IMR-90 (cell line): ENCODE measurements at regions not wholly inside any gene's neighbourhood (a gene's known extent, or its start where the extent isn't known, plus 50 kb on each side); places are given as distances from the start of the nearest gene placed in this dataset.

Experiments
- ATAC-seq: fragments of 200-7000 bp; cut with Tn5 transposase; 2 replicates; pipeline ENCODE4 v1.9.1; 2020; ENCODE audit warnings: low read depth, mild to moderate bottlenecking, moderate library complexity
- BruUV-seq: library from RNA; stranded (reverse); fragments of 400-500 nt; replicated peaks from 2 replicates; lab custom pipeline; 2021; lab: Mats Ljungman, UMichigan
- CTCF ChIA-PET: fragments of 300-600 bp; formaldehyde crosslinking; extraction: SDS; loops from one replicate; lab custom pipeline; 2021; ENCODE audit warnings: antibody characterized with exemption; lab: Yijun Ruan, JAX
- POLR2A ChIA-PET: fragments of 300-600 bp; sonication (Branson Sonifier 250); formaldehyde crosslinking; loops from one replicate; lab custom pipeline; 2022; ENCODE audit warnings: antibody characterized with exemption; ENCODE audit not compliant: unreplicated experiment; lab: Charles Lee
- DNase-seq: peaks from one replicate; pipeline ENCODE4 v3.0.0; 2013
- H2AFZ ChIP-seq: replicated peaks from 2 replicates; pipeline ENCODE3; 2013; ENCODE audit warnings: low read length, mild to moderate bottlenecking; ENCODE audit not compliant: poor library complexity
- H2AK5ac ChIP-seq: 2 replicates; pipeline ENCODE4 v1.6.1; 2013; ENCODE audit warnings: low read depth, low read length, inconsistent platforms
- H2AK9ac ChIP-seq: replicated peaks from 2 replicates; pipeline ENCODE3; 2013; ENCODE audit warnings: mild to moderate bottlenecking, low read depth, low read length, moderate library complexity; ENCODE audit not compliant: poor library complexity
- H2BK120ac ChIP-seq: 2 replicates; pipeline ENCODE4 v1.6.1; 2013; ENCODE audit warnings: low read depth, low read length, inconsistent platforms
- H2BK15ac ChIP-seq: 3 replicates; pipeline ENCODE4 v1.6.1; 2013; ENCODE audit warnings: low read depth, low read length, inconsistent platforms
- H2BK20ac ChIP-seq: 2 replicates; pipeline ENCODE4 v1.6.1; 2013; ENCODE audit warnings: low read depth, mild to moderate bottlenecking, inconsistent platforms, low read length, moderate library complexity
- H2BK5ac ChIP-seq: 2 replicates; pipeline ENCODE4 v1.6.1; 2013; ENCODE audit warnings: mild to moderate bottlenecking, low read depth, low read length, inconsistent platforms; ENCODE audit not compliant: poor library complexity, severe bottlenecking
- H3K14ac ChIP-seq: replicated peaks from 2 replicates; pipeline ENCODE4 v1.6.1; 2013; ENCODE audit warnings: low read depth, low read length, inconsistent platforms
- H3K18ac ChIP-seq: 2 replicates; pipeline ENCODE4 v1.6.1; 2013; ENCODE audit warnings: low read depth, low read length, control low read depth
- H3K23ac ChIP-seq: 2 replicates; pipeline ENCODE4 v1.6.1; 2013; ENCODE audit warnings: low read depth, low read length, inconsistent platforms
- H3K27ac ChIP-seq: 2 replicates; pipeline ENCODE4 v1.5.1; 2013; ENCODE audit warnings: mild to moderate bottlenecking, control low read depth, low read length; ENCODE audit not compliant: insufficient read depth
- H3K27me3 ChIP-seq: 2 replicates; pipeline ENCODE4 v1.6.1; 2013; ENCODE audit warnings: low read length; ENCODE audit not compliant: control insufficient read depth, insufficient read depth
- H3K36me3 ChIP-seq: 2 replicates; pipeline ENCODE4 v1.6.1; 2013; ENCODE audit warnings: low read length, mixed read lengths; ENCODE audit not compliant: control insufficient read depth, insufficient read depth
- H3K4ac ChIP-seq: 2 replicates; pipeline ENCODE4 v1.6.1; 2013; ENCODE audit warnings: low read depth, low read length, inconsistent platforms
- H3K4me1 ChIP-seq: 2 replicates; pipeline ENCODE4 v1.6.1; 2013; ENCODE audit warnings: low read length, mixed read lengths; ENCODE audit not compliant: control insufficient read depth, insufficient read depth
- H3K4me2 ChIP-seq: 2 replicates; pipeline ENCODE4 v1.6.1; 2013; ENCODE audit warnings: low read depth, mild to moderate bottlenecking, control low read depth, low read length, moderate library complexity
- H3K4me3 ChIP-seq: 2 replicates; pipeline ENCODE4 v1.5.1; 2013; ENCODE audit warnings: low read depth, mild to moderate bottlenecking, control low read depth, low read length, moderate library complexity; ENCODE audit not compliant: insufficient read depth
- H3K56ac ChIP-seq: 2 replicates; pipeline ENCODE4 v1.6.1; 2013; ENCODE audit warnings: low read length, inconsistent platforms; ENCODE audit not compliant: insufficient read depth; ENCODE audit errors: extremely low read depth
- H3K79me1 ChIP-seq, 2 experiments: 2 replicates each; pipeline ENCODE4 v1.6.1; 2013; ENCODE audit warnings: low read length in 2 of 2, inconsistent platforms in 1 of 2, low read depth in 1 of 2
- H3K9ac ChIP-seq: 2 replicates; pipeline ENCODE4 v1.6.1; 2013; ENCODE audit warnings: low read depth, low read length, control low read depth
- H3K9me1 ChIP-seq: 2 replicates; pipeline ENCODE4 v1.6.1; 2013; ENCODE audit warnings: low read length, inconsistent platforms; ENCODE audit not compliant: insufficient read depth
- H3K9me3 ChIP-seq: 2 replicates; pipeline ENCODE4 v1.6.1; 2013; ENCODE audit warnings: low read length; ENCODE audit not compliant: control insufficient read depth, insufficient read depth
- H4K20me1 ChIP-seq: 2 replicates; pipeline ENCODE4 v1.6.1; 2013; ENCODE audit warnings: low read length, inconsistent platforms; ENCODE audit not compliant: insufficient read depth
- H4K5ac ChIP-seq: 2 replicates; pipeline ENCODE4 v1.6.1; 2013; ENCODE audit warnings: mild to moderate bottlenecking, low read depth, low read length, control low read depth
- H4K8ac ChIP-seq, 2 experiments: 2 replicates each; pipeline ENCODE4 v1.6.1; 2013; ENCODE audit warnings: low read depth in 2 of 2, low read length in 2 of 2, control low read depth in 1 of 2, inconsistent platforms in 1 of 2
- H4K91ac ChIP-seq: 2 replicates; pipeline ENCODE4 v1.6.1; 2013; ENCODE audit warnings: low read depth, low read length, inconsistent platforms; ENCODE audit not compliant: insufficient read depth
- BHLHE40 ChIP-seq: fragments of 150-350 bp; IDR thresholded peaks from 2 replicates; pipeline ENCODE4 v1.6.1; 2016; ENCODE audit warnings: mild to moderate bottlenecking, low read depth, low read length
- CEBPB ChIP-seq: IDR thresholded peaks from 2 replicates; pipeline ENCODE4 v1.6.1; 2012; ENCODE audit warnings: low read depth, low read length, improper control_type of control experiment
- CHD1 ChIP-seq: IDR thresholded peaks from 2 replicates; pipeline ENCODE4 v1.6.1; 2012; ENCODE audit warnings: low read depth, low read length, improper control_type of control experiment
- FOS ChIP-seq: fragments of 150-350 bp; IDR thresholded peaks from 2 replicates; pipeline ENCODE4 v1.6.1; 2016; ENCODE audit warnings: low read depth, low read length
- MAFK ChIP-seq: IDR thresholded peaks from 2 replicates; pipeline ENCODE4 v1.6.1; 2012; ENCODE audit warnings: low read depth, low read length, improper control_type of control experiment
- MXI1 ChIP-seq: IDR thresholded peaks from 2 replicates; pipeline ENCODE4 v1.6.1; 2012; ENCODE audit warnings: low read depth, mild to moderate bottlenecking, low read length, moderate library complexity, borderline replicate concordance
- NFE2L2 ChIP-seq: fragments of 150-350 bp; IDR thresholded peaks from 2 replicates; pipeline ENCODE4 v1.6.1; 2016; ENCODE audit warnings: low read depth, mild to moderate bottlenecking, low read length
- POLR2A ChIP-seq: IDR thresholded peaks from 2 replicates; pipeline ENCODE4 v1.6.1; 2012; ENCODE audit warnings: mild to moderate bottlenecking, low read depth, low read length
- RAD21 ChIP-seq: IDR thresholded peaks from 2 replicates; pipeline ENCODE4 v1.6.1; 2012; ENCODE audit warnings: low read length, improper control_type of control experiment
- RCOR1 ChIP-seq: IDR thresholded peaks from 2 replicates; pipeline ENCODE4 v1.6.1; 2012; ENCODE audit warnings: mild to moderate bottlenecking, low read length, improper control_type of control experiment; ENCODE audit not compliant: insufficient replicate concordance
- RFX5 ChIP-seq: IDR thresholded peaks from 2 replicates; pipeline ENCODE4 v1.8.0; 2012; ENCODE audit warnings: low read depth, mild to moderate bottlenecking, low read length, moderate library complexity
- SMC3 ChIP-seq: fragments of 150-350 bp; IDR thresholded peaks from 2 replicates; pipeline ENCODE4 v1.6.1; 2016; ENCODE audit warnings: low read depth, mild to moderate bottlenecking, antibody characterized with exemption, low read length, moderate library complexity
- USF2 ChIP-seq: fragments of 150-350 bp; IDR thresholded peaks from 2 replicates; pipeline ENCODE4 v1.6.1; 2017; ENCODE audit warnings: mild to moderate bottlenecking, antibody characterized with exemption, low read length, low read depth
- whole genome bisulfite sequencing, 2 experiments: methylation state at CpG; one replicate each; pipeline versions ENCODE4 v1.1.5 to v1.1.7; 2013; ENCODE audit warnings: missing lambda C conversion rate in 2 of 2; ENCODE audit not compliant: insufficient read length in 1 of 2; ENCODE audit errors: extremely low coverage in 2 of 2; 5-methylcytosine and 5-hydroxymethylcytosine counted together
- dilution Hi-C: fragments of 300-500 bp; cut with HindIII; formaldehyde crosslinking; loops from one replicate; pipeline ENCODE4 v1.14.3; 2018; ENCODE audit warnings: low sequenced_read_pairs; ENCODE audit not compliant: unreplicated experiment
- in situ Hi-C: fragments of 300-500 bp; cut with MboI; formaldehyde crosslinking; loops from 3 replicates; pipeline ENCODE4 v1.14.3; 2019; ENCODE audit warnings: low sequenced_read_pairs, inconsistent platforms, mixed read lengths
- intact Hi-C: fragments of 100-400 bp; cut with micrococcal nuclease; formaldehyde crosslinking; loops from 2 replicates; pipeline ENCODE4 v1.10.0; 2022
- TF ChIP-seq, protein P1 (sequence below): conservative IDR thresholded peaks from 2 replicates; pipeline ENCODE4 v1.5.1; 2012; ENCODE audit warnings: mild to moderate bottlenecking, low read depth, low read length, improper control_type of control experiment

DNA sequence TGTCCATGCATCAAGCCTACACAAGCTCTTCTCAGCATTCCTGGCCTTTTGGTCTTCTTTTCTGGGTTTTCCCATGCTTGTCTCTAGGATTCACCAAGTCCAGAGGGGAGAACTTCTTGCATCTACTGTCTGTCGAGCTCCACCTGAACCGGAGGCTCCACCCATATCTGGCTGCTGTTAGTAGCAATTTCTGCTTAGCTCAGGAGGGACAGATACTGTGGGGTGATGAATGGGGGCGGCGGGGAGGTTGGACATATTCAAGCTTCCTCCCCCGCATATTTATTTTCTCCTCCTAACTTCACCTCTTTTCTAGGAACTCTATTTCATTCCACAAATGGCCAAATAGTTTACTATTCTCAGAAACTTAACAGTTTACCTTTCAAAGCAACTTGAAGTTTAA, 163.5 kb downstream of the PTH2R start:
- H4K20me1 ChIP-seq: no peaks in the 10 kb centered on the region
- H3K4ac ChIP-seq: no peak overlapping the region
- no peaks in the 10 kb centered on the region for H3K79me1 ChIP-seq
- intact Hi-C loops: no loop called here
- no peak overlapping the region for H2BK5ac ChIP-seq
- POLR2A ChIA-PET: no interaction called here
- no peaks in the 10 kb centered on the region for H3K36me3 ChIP-seq
- no peaks in the 10 kb centered on the region for H3K4me1 ChIP-seq
- H3K27ac ChIP-seq: no peak overlapping the region
- DNase-seq (no peak), ATAC-seq (no peak)
- BruUV-seq: no TSS peak
- no peak overlapping the region for H3K56ac ChIP-seq
- no peak overlapping the region for H3K23ac ChIP-seq
- H2BK120ac ChIP-seq: no peak overlapping the region
- no peak overlapping the region for H2BK15ac ChIP-seq
- H4K91ac ChIP-seq: no peak overlapping the region
- H3K9me3 ChIP-seq: peaks cover 12% of the 10 kb centered on the region
- no peaks in the 10 kb centered on the region for H3K27me3 ChIP-seq
- no peak overlapping the region for H2AFZ ChIP-seq
- no peak overlapping the region for H2AK5ac ChIP-seq
- no peak overlapping the region for H3K18ac ChIP-seq
- H3K4me2 ChIP-seq: no peak overlapping the region
- in situ Hi-C loops: no loop called here
- H4K8ac ChIP-seq: no peak overlapping the region
- H3K14ac ChIP-seq: no peak overlapping the region
- no peak overlapping the region for H3K4me3 ChIP-seq
- no peak overlapping the region for H4K5ac ChIP-seq
- H2AK9ac ChIP-seq: no peak overlapping the region
- no peaks in the 10 kb centered on the region for H3K9me1 ChIP-seq
- no peak overlapping the region for H2BK20ac ChIP-seq
- no CpG with 5 or more reads among the region's 5 CpGs for WGBS, 2 experiments
- CTCF ChIA-PET: no interaction called here
- TF ChIP-seq RAD21: no peak
- no peak for TF ChIP-seq RCOR1
- TF ChIP-seq SMC3: no peak
- no peak for TF ChIP-seq RFX5
- no peak for TF ChIP-seq CEBPB
- TF ChIP-seq FOS: no peak
- no peak for TF ChIP-seq USF2
- TF ChIP-seq, protein P1, sequence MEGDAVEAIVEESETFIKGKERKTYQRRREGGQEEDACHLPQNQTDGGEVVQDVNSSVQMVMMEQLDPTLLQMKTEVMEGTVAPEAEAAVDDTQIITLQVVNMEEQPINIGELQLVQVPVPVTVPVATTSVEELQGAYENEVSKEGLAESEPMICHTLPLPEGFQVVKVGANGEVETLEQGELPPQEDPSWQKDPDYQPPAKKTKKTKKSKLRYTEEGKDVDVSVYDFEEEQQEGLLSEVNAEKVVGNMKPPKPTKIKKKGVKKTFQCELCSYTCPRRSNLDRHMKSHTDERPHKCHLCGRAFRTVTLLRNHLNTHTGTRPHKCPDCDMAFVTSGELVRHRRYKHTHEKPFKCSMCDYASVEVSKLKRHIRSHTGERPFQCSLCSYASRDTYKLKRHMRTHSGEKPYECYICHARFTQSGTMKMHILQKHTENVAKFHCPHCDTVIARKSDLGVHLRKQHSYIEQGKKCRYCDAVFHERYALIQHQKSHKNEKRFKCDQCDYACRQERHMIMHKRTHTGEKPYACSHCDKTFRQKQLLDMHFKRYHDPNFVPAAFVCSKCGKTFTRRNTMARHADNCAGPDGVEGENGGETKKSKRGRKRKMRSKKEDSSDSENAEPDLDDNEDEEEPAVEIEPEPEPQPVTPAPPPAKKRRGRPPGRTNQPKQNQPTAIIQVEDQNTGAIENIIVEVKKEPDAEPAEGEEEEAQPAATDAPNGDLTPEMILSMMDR: no peak
- no peak for TF ChIP-seq MAFK
- no peak for TF ChIP-seq MXI1
- TF ChIP-seq CHD1: no peak
- no peak for TF ChIP-seq NFE2L2
- no peak for TF ChIP-seq POLR2A
- TF ChIP-seq BHLHE40: no peak
- H3K9ac ChIP-seq: no peak overlapping the region
- dilution Hi-C loops: no loop called here
